HepG2 (cell line): ENCODE measurements at regions not wholly inside any gene's neighbourhood (a gene's known extent, or its start where the extent isn't known, plus 50 kb on each side); places are given as distances from the start of the nearest gene placed in this dataset.

ENCODE experiments used
- ATAC-seq: fragments of 200-7000 bp; cut with Tn5 transposase; 3 replicates; pipeline ENCODE4 v1.9.1; 2020; ENCODE audit warnings: mild to moderate bottlenecking, moderate library complexity
- BruUV-seq: library from RNA; stranded (reverse); fragments of 400-500 nt; replicated peaks from 2 replicates; lab custom pipeline; 2021; lab: Mats Ljungman, UMichigan
- CTCF ChIA-PET: fragments of 300-600 bp; formaldehyde crosslinking; extraction: SDS; loops from one replicate; lab custom pipeline; 2021; ENCODE audit warnings: low total read pairs, inconsistent platforms, low intra/inter-chr PET ratio; lab: Yijun Ruan, JAX
- POLR2A ChIA-PET: fragments of 350-600 bp; sonication (Branson Sonifier 250); formaldehyde crosslinking; loops from one replicate; lab custom pipeline; 2020; ENCODE audit warnings: antibody characterized with exemption, inconsistent platforms; lab: Yijun Ruan, JAX
- DNase-seq: peaks from one replicate; pipeline ENCODE4 v3.0.0-alpha.2; 2015; ENCODE audit warnings: low spot score
- FAIRE-seq: peaks from 3 replicates; lab custom pipeline; 2011; peaks lifted over from hg19 to GRCh38; lab: Jason Lieb, UNC
- H2AFZ ChIP-seq: one replicate; pipeline ENCODE4 v1.6.1; 2011; ENCODE audit warnings: low read length, inconsistent platforms
- H3K27ac ChIP-seq: fragments of 300-600 bp; 3 replicates; pipeline ENCODE4 v1.8.0; 2011; ENCODE audit warnings: mixed run types, mild to moderate bottlenecking, mixed read lengths, low read length, inconsistent platforms; ENCODE audit not compliant: insufficient read depth; ENCODE audit errors: extremely low read length
- H3K27me3 ChIP-seq, 2 experiments: fragments of 200-600 bp in 1 of 2; 2 replicates in 1 of 2; 3 replicates in 1 of 2; pipeline versions ENCODE4 v1.6.0 to v1.8.0; 2011; ENCODE audit warnings: low read length in 2 of 2, mild to moderate bottlenecking in 2 of 2, moderate library complexity in 2 of 2, inconsistent platforms in 1 of 2; ENCODE audit not compliant: insufficient read depth in 2 of 2, control insufficient read depth in 1 of 2
- H3K36me3 ChIP-seq, 2 experiments: fragments of 200-600 bp in 1 of 2; replicated peaks in 1 of 2; 2 replicates in 1 of 2; 3 replicates in 1 of 2; pipeline versions ENCODE4 v1.5.1 to v1.8.0; 2011; ENCODE audit warnings: low read length in 2 of 2, inconsistent platforms in 1 of 2; ENCODE audit not compliant: insufficient read depth in 2 of 2, control insufficient read depth in 1 of 2
- H3K4me1 ChIP-seq: 2 replicates; pipeline ENCODE4 v1.5.1; 2012; ENCODE audit warnings: low read length, inconsistent platforms; ENCODE audit not compliant: insufficient read depth
- H3K4me2 ChIP-seq: 2 replicates; pipeline ENCODE4 v1.6.0; 2011; ENCODE audit warnings: low read depth, low read length, inconsistent platforms
- H3K4me3 ChIP-seq, 3 experiments: fragments of 200-600 bp in 1 of 3; sonication (generic), shearing (Covaris generic) in 1 of 3; replicated peaks in 1 of 3; 2 replicates each; pipeline ENCODE4 v1.5.1; 2011 to 2016; ENCODE audit warnings: low read length in 3 of 3, inconsistent platforms in 2 of 3, low read depth in 2 of 3, mild to moderate bottlenecking in 2 of 3, control low read depth in 1 of 3, mixed read lengths in 1 of 3; ENCODE audit not compliant: insufficient read depth in 1 of 3
- H3K79me2 ChIP-seq: one replicate; pipeline ENCODE4 v1.6.1; 2011; ENCODE audit warnings: low read length, inconsistent platforms; ENCODE audit not compliant: insufficient read depth
- H3K9ac ChIP-seq: 2 replicates; pipeline ENCODE4 v1.6.0; 2011; ENCODE audit warnings: mild to moderate bottlenecking, low read depth, low read length, inconsistent platforms; ENCODE audit not compliant: insufficient read depth
- H3K9me3 ChIP-seq: 2 replicates; pipeline ENCODE4 v1.5.1; 2012; ENCODE audit warnings: mild to moderate bottlenecking, low read length
- H4K20me1 ChIP-seq: 2 replicates; pipeline ENCODE4 v1.6.0; 2011; ENCODE audit warnings: inconsistent platforms, mild to moderate bottlenecking, low read length, moderate library complexity; ENCODE audit not compliant: insufficient read depth
- MAF1 ChIP-seq: sonication (generic); formaldehyde crosslinking; IDR thresholded peaks from 2 replicates; pipeline ENCODE4 v1.5.0; 2020; ENCODE audit warnings: missing genetic modification reagents, borderline replicate concordance
- MED13 ChIP-seq: sonication (generic); formaldehyde crosslinking; IDR thresholded peaks from 2 replicates; pipeline ENCODE4 v1.5.0; 2020; ENCODE audit warnings: missing genetic modification reagents
- RAD21 ChIP-seq: fragments of 450-650 bp; formaldehyde crosslinking; IDR thresholded peaks from 2 replicates; pipeline ENCODE4 v1.5.0; 2020; ENCODE audit warnings: mild to moderate bottlenecking
- RELA ChIP-seq: sonication (generic); formaldehyde crosslinking; IDR thresholded peaks from 2 replicates; pipeline ENCODE4 v1.4.0; 2020; ENCODE audit warnings: missing genetic modification reagents
- SMAD9 ChIP-seq: sonication (generic); formaldehyde crosslinking; IDR thresholded peaks from 2 replicates; pipeline ENCODE4 v1.5.1; 2020; ENCODE audit warnings: mild to moderate bottlenecking, missing genetic modification reagents
- SP2 ChIP-seq: sonication (generic); formaldehyde crosslinking; IDR thresholded peaks from 2 replicates; pipeline ENCODE4 v1.5.1; 2020; ENCODE audit warnings: mild to moderate bottlenecking, missing genetic modification reagents
- THYN1 ChIP-seq: sonication (generic); formaldehyde crosslinking; IDR thresholded peaks from 2 replicates; pipeline ENCODE4 v1.8.1; 2023; ENCODE audit warnings: low read depth, mild to moderate bottlenecking, moderate library complexity, missing genetic modification reagents, borderline replicate concordance
- TRIM24 ChIP-seq: sonication (generic); formaldehyde crosslinking; IDR thresholded peaks from 2 replicates; pipeline ENCODE4 v1.8.0; 2022; ENCODE audit warnings: mild to moderate bottlenecking, missing genetic modification reagents
- ZBTB21 ChIP-seq: sonication (generic); formaldehyde crosslinking; IDR thresholded peaks from 2 replicates; pipeline ENCODE4 v1.4.0; 2020; ENCODE audit warnings: missing genetic modification reagents
- ZBTB42 ChIP-seq: sonication (generic); formaldehyde crosslinking; IDR thresholded peaks from 2 replicates; pipeline ENCODE4 v1.5.0; 2020; ENCODE audit warnings: mild to moderate bottlenecking, missing genetic modification reagents
- ZFAT ChIP-seq: sonication (generic); formaldehyde crosslinking; conservative IDR thresholded peaks from 2 replicates; pipeline ENCODE4 v1.8.1; 2023; ENCODE audit warnings: missing genetic modification reagents, inconsistent platforms
- ZNF180 ChIP-seq: sonication (generic); formaldehyde crosslinking; IDR thresholded peaks from 2 replicates; pipeline ENCODE4 v1.4.0; 2020; ENCODE audit warnings: low read depth, missing genetic modification reagents, borderline replicate concordance
- ZNF333 ChIP-seq: sonication (generic); formaldehyde crosslinking; IDR thresholded peaks from 2 replicates; pipeline ENCODE4 v1.4.0; 2020; ENCODE audit warnings: mild to moderate bottlenecking, missing genetic modification reagents, borderline replicate concordance
- ZNF777 ChIP-seq: sonication (generic); formaldehyde crosslinking; IDR thresholded peaks from 2 replicates; pipeline ENCODE4 v1.4.0; 2020; ENCODE audit warnings: missing genetic modification reagents
- ZSCAN12 ChIP-seq: sonication (generic); formaldehyde crosslinking; IDR thresholded peaks from 2 replicates; pipeline ENCODE4 v1.9.0; 2021; ENCODE audit warnings: mild to moderate bottlenecking, missing genetic modification reagents
- WGBS: methylation state at CpG from one replicate; pipeline ENCODE4 v1.1.6; 2017; ENCODE audit warnings: low lambda C conversion rate; 5-methylcytosine and 5-hydroxymethylcytosine counted together
- in situ Hi-C: cut with HindIII; loops from 2 replicates; pipeline ENCODE4 v1.10.0; 2017; ENCODE audit warnings: low pct_unique_long_range_greater_than_20kb; ENCODE audit not compliant: extremely low pct_ligation_motif_present
- intact Hi-C: fragments of 100-400 bp; cut with micrococcal nuclease; formaldehyde crosslinking; loops from one replicate; pipeline ENCODE4 v1.10.0; 2022; ENCODE audit not compliant: unreplicated experiment
- TF ChIP-seq, protein P1 (sequence below): sonication (generic); formaldehyde crosslinking; IDR thresholded peaks from 2 replicates; pipeline ENCODE4 v1.5.0; 2020; ENCODE audit warnings: missing genetic modification reagents
- TF ChIP-seq, protein P2 (sequence below): sonication (generic); formaldehyde crosslinking; IDR thresholded peaks from 2 replicates; pipeline ENCODE4 v1.5.0; 2020; ENCODE audit warnings: mild to moderate bottlenecking, missing genetic modification reagents, borderline replicate concordance
- TF ChIP-seq, protein P3 (sequence below): sonication (generic); formaldehyde crosslinking; IDR thresholded peaks from 2 replicates; pipeline ENCODE4 v1.4.0; 2020; ENCODE audit warnings: low read depth, missing genetic modification reagents

DNA sequence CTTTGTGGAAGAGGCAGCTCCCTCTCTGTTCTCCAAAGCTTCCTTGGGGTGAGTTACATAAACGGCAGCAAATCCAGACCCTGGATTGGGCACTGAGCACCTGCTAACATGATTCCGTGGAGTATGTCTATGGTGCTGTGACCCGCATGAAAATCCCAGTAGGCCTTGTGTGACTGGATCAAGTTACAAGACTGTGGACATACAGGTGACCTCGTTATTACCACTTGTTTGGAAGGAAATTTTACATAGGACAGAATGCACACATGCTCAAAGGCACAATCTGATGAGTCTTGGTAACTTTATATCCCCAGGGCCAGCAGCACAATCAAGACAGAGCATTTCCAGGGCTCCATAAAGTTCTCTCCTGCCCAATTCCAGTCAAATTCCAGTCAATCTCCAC is 120.2 kb upstream of the OTOS start:
- H3K79me2 ChIP-seq: peaks cover 1% of the 10 kb centered on the region
- no TSS peak for BruUV-seq

More for the DNA sequence above, 120.2 kb upstream of the OTOS start:
- no peaks in the 10 kb centered on the region for H4K20me1 ChIP-seq
- no peak overlapping the region for H2AFZ ChIP-seq
- DNase-seq: no peak
- WGBS: 56% methylated on average over 4 of the region's 4 CpGs
- no peak for ATAC-seq
- in situ Hi-C loops: no loop called here
- no peak for TF ChIP-seq RELA (CRISPR knock-in tag)
- no peak for TF ChIP-seq ZNF333
- no peak for TF ChIP-seq THYN1 (CRISPR knock-in tag)
- no peak for TF ChIP-seq ZBTB21 (CRISPR knock-in tag)
- no peak for TF ChIP-seq ZSCAN12 (CRISPR knock-in tag)
- no peak for TF ChIP-seq SMAD9 (CRISPR knock-in tag)
- no peak for TF ChIP-seq ZFAT (CRISPR knock-in tag)
- TF ChIP-seq RAD21 (CRISPR knock-in tag): no peak
- TF ChIP-seq, protein P1, sequence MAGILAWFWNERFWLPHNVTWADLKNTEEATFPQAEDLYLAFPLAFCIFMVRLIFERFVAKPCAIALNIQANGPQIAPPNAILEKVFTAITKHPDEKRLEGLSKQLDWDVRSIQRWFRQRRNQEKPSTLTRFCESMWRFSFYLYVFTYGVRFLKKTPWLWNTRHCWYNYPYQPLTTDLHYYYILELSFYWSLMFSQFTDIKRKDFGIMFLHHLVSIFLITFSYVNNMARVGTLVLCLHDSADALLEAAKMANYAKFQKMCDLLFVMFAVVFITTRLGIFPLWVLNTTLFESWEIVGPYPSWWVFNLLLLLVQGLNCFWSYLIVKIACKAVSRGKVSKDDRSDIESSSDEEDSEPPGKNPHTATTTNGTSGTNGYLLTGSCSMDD (CRISPR knock-in tag): no peak
- no peak for TF ChIP-seq SP2 (CRISPR knock-in tag)
- TF ChIP-seq MED13 (CRISPR knock-in tag): no peak
- TF ChIP-seq TRIM24 (CRISPR knock-in tag): no peak
- no peak for TF ChIP-seq ZBTB42 (CRISPR knock-in tag)
- no peak for TF ChIP-seq MAF1 (CRISPR knock-in tag)
- TF ChIP-seq, protein P2, sequence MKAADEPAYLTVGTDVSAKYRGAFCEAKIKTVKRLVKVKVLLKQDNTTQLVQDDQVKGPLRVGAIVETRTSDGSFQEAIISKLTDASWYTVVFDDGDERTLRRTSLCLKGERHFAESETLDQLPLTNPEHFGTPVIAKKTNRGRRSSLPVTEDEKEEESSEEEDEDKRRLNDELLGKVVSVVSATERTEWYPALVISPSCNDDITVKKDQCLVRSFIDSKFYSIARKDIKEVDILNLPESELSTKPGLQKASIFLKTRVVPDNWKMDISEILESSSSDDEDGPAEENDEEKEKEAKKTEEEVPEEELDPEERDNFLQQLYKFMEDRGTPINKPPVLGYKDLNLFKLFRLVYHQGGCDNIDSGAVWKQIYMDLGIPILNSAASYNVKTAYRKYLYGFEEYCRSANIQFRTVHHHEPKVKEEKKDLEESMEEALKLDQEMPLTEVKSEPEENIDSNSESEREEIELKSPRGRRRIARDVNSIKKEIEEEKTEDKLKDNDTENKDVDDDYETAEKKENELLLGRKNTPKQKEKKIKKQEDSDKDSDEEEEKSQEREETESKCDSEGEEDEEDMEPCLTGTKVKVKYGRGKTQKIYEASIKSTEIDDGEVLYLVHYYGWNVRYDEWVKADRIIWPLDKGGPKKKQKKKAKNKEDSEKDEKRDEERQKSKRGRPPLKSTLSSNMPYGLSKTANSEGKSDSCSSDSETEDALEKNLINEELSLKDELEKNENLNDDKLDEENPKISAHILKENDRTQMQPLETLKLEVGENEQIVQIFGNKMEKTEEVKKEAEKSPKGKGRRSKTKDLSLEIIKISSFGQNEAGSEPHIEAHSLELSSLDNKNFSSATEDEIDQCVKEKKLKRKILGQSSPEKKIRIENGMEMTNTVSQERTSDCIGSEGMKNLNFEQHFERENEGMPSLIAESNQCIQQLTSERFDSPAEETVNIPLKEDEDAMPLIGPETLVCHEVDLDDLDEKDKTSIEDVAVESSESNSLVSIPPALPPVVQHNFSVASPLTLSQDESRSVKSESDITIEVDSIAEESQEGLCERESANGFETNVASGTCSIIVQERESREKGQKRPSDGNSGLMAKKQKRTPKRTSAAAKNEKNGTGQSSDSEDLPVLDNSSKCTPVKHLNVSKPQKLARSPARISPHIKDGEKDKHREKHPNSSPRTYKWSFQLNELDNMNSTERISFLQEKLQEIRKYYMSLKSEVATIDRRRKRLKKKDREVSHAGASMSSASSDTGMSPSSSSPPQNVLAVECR (CRISPR knock-in tag): no peak
- TF ChIP-seq ZNF180 (CRISPR knock-in tag): no peak
- TF ChIP-seq ZNF777: no peak
- TF ChIP-seq, protein P3, sequence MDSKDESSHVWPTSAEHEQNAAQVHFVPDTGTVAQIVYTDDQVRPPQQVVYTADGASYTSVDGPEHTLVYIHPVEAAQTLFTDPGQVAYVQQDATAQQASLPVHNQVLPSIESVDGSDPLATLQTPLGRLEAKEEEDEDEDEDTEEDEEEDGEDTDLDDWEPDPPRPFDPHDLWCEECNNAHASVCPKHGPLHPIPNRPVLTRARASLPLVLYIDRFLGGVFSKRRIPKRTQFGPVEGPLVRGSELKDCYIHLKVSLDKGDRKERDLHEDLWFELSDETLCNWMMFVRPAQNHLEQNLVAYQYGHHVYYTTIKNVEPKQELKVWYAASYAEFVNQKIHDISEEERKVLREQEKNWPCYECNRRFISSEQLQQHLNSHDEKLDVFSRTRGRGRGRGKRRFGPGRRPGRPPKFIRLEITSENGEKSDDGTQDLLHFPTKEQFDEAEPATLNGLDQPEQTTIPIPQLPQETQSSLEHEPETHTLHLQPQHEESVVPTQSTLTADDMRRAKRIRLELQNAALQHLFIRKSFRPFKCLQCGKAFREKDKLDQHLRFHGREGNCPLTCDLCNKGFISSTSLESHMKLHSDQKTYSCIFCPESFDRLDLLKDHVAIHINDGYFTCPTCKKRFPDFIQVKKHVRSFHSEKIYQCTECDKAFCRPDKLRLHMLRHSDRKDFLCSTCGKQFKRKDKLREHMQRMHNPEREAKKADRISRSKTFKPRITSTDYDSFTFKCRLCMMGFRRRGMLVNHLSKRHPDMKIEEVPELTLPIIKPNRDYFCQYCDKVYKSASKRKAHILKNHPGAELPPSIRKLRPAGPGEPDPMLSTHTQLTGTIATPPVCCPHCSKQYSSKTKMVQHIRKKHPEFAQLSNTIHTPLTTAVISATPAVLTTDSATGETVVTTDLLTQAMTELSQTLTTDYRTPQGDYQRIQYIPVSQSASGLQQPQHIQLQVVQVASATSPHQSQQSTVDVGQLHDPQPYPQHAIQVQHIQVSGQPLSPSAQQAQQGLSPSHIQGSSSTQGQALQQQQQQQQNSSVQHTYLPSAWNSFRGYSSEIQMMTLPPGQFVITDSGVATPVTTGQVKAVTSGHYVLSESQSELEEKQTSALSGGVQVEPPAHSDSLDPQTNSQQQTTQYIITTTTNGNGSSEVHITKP (CRISPR knock-in tag): no peak
- H3K4me3 ChIP-seq: no peak overlapping the region
- peaks cover 33% of the 10 kb centered on the region for H3K4me1 ChIP-seq
- peaks cover 14% of the 10 kb centered on the region for H3K9me3 ChIP-seq
- no peaks in the 10 kb centered on the region; a peak in 1 of 5 replicates for H3K27me3 ChIP-seq
- POLR2A ChIA-PET: interaction anchor here (1.3 kb wide), 1 partner anchor 9 kb away, joined by 4 read pairs; no protein-coding TSS in a partner anchor
- H3K36me3 ChIP-seq: no peaks in the 10 kb centered on the region
- CTCF ChIA-PET: no interaction called here
- H3K27ac ChIP-seq: no peak overlapping the region
- intact Hi-C loops: no loop called here
- H3K4me2 ChIP-seq: no peak overlapping the region
- no peak for FAIRE-seq
- no peak overlapping the region for H3K9ac ChIP-seq
